Limb (tissue), 2 donors: ENCODE measurements at regions not wholly inside any gene's neighbourhood (a gene's known extent, or its start where the extent isn't known, plus 50 kb on each side); places are given as distances from the start of the nearest gene placed in this dataset.

Experiments
- DNase-seq, 2 donors: peaks; one replicate each; pipeline ENCODE4 v3.0.0-alpha.2; 2016; ENCODE audit errors: extremely low spot score in 2 of 2

GRCh38 chr6:14826456-14826855 lies 419.4 kb upstream of the JARID2 start:
- no peak for DNase-seq

DNA sequence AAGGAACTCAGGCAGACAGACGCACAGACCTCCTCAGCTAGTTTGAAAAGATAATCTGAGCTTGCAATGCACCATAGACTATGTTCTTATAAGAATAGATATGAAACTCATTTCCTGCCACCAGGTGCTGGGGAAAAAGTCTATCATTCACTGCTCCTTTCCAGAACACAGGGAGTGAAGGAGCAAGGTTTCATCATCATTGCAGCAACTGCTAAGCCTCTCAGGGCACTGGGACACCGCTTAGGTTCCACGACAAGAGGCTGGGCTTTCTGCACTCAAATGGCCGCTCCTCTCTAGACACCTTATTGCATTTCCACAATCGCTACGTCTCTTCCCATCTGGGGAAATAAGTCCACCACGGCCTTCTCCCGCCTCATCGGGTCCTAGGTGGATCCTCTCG lies 418.5 kb upstream of the JARID2 start:
- no peak for DNase-seq

DNA sequence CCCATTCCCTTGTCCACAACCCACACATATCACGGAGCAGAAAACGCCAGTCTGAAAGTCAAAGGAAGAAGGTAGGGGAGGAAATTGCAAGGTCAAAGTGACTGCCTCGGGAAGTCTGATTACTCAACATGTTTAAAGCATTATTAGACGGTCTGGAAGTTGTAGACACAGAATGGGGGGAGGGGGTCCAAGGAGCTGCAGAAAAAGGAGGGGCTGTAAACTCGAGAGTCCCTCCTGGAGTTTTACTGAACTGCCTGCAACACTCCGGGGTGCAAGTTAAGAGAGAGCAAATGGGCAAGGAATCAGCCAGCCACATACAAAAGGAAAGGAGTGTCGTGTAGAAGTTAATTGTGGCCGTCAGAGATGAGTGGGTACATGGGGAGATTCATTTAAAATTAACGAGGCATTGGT lies 417.7 kb upstream of the JARID2 start:
- DNase-seq: no peak

GRCh38 chr6:14831070-14831469 lies 414.8 kb upstream of the JARID2 start:
- DNase-seq: no peak

- no peak for DNase-seq
These were observed 413.9 kb upstream of the JARID2 start for GRCh38 chr6:14831937-14832336.

GRCh38 chr6:14832427-14832826 lies 413.4 kb upstream of the JARID2 start:
- no peak for DNase-seq

DNA sequence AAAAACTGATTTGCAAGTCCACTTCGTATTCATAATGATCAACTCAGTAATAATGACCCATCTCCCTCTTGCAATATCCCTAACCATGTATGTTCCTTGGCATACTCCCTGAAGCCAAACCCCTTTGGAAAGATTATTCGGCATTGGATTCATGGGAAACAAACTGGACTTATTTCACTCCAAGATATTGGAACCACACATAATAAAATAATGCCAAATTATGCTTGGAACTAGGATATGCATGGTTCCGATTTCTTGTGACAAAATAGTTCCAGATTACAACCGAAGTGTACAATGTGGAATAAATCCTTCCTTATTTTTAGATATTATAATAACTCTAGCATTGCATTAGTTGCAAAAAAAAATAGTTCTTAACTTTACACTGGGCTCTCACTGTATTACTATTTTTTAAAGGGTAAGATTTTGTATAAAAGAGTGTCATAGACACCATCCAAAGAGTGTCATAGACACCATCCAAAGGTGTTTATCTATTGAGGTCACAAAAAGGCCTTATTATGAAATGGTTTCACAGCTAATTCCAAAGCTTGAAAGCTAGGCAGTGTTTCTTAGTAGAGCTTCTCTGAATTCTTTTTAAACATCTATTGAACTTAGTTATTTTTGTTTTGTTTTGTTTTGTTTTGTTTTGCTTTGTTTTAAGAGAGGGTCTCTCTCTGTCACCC lies 410.9 kb upstream of the JARID2 start:
- no peak for DNase-seq

GRCh38 chr6:14837435-14837834 lies 408.4 kb upstream of the JARID2 start:
- no peak for DNase-seq

DNA sequence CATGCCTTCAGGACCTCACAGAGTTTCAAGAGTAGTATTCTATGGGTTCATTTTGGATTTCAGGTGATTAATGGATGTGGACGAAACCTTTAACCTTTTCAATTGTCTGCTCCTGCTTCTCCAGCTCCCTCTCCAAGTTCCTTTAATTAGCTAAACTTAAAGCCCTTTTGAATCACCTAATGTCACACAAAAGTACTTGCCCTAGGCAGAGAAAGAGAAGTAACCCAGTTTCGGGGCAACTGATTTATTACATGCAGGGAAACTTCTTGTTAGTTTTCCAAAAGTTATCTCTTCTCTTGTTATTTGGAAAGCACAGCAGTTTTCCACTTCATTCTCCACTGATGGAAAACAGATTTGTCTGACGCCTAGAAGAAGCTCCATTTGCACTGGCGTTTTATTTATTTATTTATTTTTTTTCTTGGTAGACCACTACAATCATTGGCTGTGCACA lies 407.7 kb upstream of the JARID2 start:
- peak in 1 of 2 donors; percentile 51 for DNase-seq

DNA sequence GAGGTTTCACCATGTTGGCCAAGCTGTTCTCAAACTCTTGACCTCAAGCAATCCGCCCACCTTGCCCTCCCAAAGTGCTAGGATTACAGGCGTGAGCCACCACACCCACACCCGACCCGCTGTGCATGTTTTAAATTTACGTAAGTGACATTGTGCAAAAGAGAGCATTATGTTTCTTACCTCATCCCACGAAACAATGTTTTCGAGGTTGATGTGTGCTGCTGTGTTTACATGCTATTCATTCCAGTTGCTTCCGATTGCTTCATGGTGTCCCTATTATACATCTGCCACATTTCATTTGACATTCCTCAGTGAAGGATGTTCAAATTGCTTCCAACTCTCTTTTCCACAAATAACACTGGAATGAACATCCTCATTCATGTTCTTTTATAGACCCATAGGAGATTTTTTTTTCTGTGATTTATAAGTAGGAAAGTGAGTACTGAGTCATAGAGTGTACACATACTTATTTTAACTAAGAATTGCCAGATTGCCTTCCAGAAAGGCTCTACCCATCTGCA lies 403.9 kb upstream of the JARID2 start:
- no peak for DNase-seq

GRCh38 chr6:14844411-14844810 lies 401.5 kb upstream of the JARID2 start:
- DNase-seq: no peak

GRCh38 chr6:14848019-14848418 lies 397.9 kb upstream of the JARID2 start:
- DNase-seq: no peak

DNA sequence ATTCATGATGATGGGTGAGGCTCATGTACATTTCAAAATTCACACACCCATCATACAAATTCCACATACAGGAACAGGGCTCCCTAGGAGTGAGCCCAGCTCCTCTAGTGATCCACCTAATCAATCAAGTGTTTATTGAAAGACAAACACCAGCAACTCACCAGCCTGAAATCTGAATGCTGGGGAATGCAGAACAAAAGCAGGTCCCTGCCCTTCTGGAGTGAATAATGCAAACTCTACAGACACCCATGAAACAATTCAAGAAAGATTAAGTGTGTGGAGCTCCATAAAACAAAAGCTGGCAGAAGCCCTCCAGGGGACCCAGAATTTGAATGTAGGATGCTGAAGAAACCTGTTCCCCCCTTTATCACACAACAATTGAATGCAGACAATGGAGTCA lies 396.7 kb upstream of the JARID2 start:
- no peak for DNase-seq

DNA sequence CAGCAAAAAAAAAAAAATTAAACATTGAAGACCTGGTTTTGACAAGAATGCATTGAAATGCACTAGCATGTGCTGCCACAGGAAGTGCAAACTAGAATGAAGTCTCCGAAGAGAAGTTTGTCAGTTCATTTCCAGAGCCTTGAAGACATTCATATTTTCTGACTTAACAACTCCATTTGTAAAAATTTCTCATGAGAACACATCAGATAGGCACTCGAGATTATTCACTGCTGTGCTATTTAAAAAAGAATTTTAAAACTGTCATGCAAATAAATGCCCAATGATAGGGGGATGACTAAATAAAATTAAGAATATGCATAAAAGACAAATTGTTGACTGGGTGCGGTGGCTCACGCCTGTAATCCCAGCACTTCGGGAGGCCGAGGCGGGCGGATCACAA lies 394.6 kb upstream of the JARID2 start:
- DNase-seq: no peak

GRCh38 chr6:14852375-14852774 lies 393.5 kb upstream of the JARID2 start:
- no peak for DNase-seq

- DNase-seq: no peak
These were observed 389.7 kb upstream of the JARID2 start for GRCh38 chr6:14856177-14856576.

GRCh38 chr6:14857001-14857400 lies 388.9 kb upstream of the JARID2 start:
- DNase-seq: no peak

GRCh38 chr6:14857501-14857900 lies 388.4 kb upstream of the JARID2 start:
- no peak for DNase-seq

DNA sequence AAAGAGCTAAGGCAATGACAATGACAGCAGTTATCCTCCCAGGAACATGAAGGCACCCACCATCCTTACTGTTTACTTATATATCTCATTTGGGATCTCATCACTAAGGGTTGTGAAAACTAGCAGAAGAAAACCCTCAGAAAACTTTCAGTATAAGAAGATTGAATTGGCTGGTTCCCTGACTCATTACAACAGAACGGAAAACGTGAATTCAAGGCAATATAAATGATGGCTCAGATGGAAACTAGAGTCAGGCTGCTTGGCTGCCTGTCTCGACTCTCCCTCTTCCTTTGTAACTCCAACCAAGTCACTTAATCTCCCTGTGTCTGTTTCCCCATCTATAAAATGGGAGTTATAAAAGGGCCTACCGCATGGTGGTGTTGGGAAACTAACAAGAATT lies 387.1 kb upstream of the JARID2 start:
- no peak for DNase-seq

- DNase-seq: no peak
These were observed 385.1 kb upstream of the JARID2 start for GRCh38 chr6:14860774-14861173.

DNA sequence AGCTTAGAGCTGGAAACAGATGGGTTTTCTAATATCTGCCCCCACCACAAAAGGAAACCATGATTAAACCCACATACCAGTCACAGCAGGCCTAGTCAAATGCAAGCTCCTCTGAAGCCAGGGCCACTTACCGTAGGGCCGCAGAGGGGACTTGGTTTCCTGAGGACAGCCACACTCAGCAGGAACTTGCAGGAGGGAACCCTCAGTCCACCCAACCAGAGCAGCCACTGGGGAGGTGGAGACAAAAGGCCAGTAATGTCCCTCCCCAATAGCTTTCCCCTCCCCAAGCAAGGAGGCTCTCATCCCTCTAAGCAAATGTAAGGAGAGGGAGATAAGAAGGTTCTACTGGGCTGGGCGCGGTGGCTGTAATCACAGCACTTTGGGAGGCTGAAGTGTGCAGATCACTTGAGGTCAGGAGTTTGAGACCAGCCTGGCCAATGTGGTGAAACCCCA lies 384.4 kb upstream of the JARID2 start:
- no peak for DNase-seq

DNA sequence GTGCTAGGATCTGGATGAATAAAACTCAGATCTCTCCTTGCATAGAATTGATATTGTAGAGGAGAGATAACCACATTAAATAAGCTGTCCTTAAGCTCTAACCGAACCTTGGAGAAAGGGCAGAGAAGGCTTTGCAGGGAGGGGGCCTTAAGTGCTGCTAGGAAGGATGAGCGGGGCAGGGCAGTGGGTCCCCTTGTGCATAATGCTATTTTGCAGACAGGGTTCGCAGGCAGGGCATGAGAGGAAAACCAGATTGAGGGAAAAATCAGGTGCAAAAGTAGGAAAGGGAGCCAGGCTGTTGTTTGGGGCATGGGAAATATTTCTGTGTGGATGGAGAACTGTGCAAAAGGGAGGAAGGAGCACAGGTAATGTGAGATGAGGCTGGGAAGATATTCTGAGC lies 383.0 kb upstream of the JARID2 start:
- DNase-seq: no peak
